Prostate gland (tissue), 2 donors: ENCODE measurements at regions not wholly inside any gene's neighbourhood (a gene's known extent, or its start where the extent isn't known, plus 50 kb on each side); places are given as distances from the start of the nearest gene placed in this dataset.

Source experiments
- DNase-seq: peaks from one replicate; pipeline ENCODE4 v3.0.0-alpha.2; 2019; ENCODE audit warnings: low spot score
- H3K27ac ChIP-seq, 2 donors: fragments of 200-600 bp; sonication (generic); 2 replicates each; pipeline ENCODE4 v1.5.1; 2017 to 2019
- H3K27me3 ChIP-seq: fragments of 200-600 bp; sonication (generic); replicated peaks from 2 replicates; pipeline ENCODE4 v1.5.1; 2019; ENCODE audit not compliant: insufficient read depth
- H3K36me3 ChIP-seq, 2 donors: fragments of 200-600 bp; sonication (generic); 1 replicate in 1 of 2; 2 replicates in 1 of 2; pipeline versions ENCODE4 v1.5.1 to v1.8.1; 2017 to 2019
- H3K4me1 ChIP-seq: fragments of 200-600 bp; sonication (generic); replicated peaks from 2 replicates; pipeline ENCODE4 v1.5.1; 2019
- H3K4me3 ChIP-seq, 2 donors: fragments of 200-600 bp; sonication (generic); 2 replicates each; pipeline ENCODE4 v1.5.1; 2017 to 2019
- H3K9me3 ChIP-seq: fragments of 200-600 bp; sonication (generic); 2 replicates; pipeline ENCODE4 v1.5.1; 2017
- POLR2A ChIP-seq: fragments of 450-650 bp; IDR thresholded peaks from one replicate; pipeline ENCODE4 v1.6.1; 2016; ENCODE audit warnings: antibody characterized with exemption, mild to moderate bottlenecking
- POLR2AphosphoS5 ChIP-seq: sonication (generic); formaldehyde crosslinking; IDR thresholded peaks from one replicate; pipeline ENCODE4 v1.6.1; 2017; ENCODE audit warnings: antibody characterized with exemption
- WGBS: methylation state at CpG from one replicate; pipeline ENCODE4 v1.1.5; 2018; 5-methylcytosine and 5-hydroxymethylcytosine counted together
- intact Hi-C: fragments of 100-400 bp; cut with DNase I; formaldehyde crosslinking; loops from one replicate; pipeline ENCODE4 v1.14.2; 2022
- TF ChIP-seq, protein P1 (sequence below), 4 experiments: fragments of 200-600 bp in 2 of 4; fragments of 450-650 bp in 2 of 4; sonication (generic) in 2 of 4; IDR thresholded peaks; 1 replicate in 3 of 4; 2 replicates in 1 of 4; pipeline ENCODE4 v1.5.1; 2016 to 2019; ENCODE audit warnings: antibody characterized with exemption in 4 of 4, mild to moderate bottlenecking in 2 of 4, moderate library complexity in 2 of 4

DNA sequence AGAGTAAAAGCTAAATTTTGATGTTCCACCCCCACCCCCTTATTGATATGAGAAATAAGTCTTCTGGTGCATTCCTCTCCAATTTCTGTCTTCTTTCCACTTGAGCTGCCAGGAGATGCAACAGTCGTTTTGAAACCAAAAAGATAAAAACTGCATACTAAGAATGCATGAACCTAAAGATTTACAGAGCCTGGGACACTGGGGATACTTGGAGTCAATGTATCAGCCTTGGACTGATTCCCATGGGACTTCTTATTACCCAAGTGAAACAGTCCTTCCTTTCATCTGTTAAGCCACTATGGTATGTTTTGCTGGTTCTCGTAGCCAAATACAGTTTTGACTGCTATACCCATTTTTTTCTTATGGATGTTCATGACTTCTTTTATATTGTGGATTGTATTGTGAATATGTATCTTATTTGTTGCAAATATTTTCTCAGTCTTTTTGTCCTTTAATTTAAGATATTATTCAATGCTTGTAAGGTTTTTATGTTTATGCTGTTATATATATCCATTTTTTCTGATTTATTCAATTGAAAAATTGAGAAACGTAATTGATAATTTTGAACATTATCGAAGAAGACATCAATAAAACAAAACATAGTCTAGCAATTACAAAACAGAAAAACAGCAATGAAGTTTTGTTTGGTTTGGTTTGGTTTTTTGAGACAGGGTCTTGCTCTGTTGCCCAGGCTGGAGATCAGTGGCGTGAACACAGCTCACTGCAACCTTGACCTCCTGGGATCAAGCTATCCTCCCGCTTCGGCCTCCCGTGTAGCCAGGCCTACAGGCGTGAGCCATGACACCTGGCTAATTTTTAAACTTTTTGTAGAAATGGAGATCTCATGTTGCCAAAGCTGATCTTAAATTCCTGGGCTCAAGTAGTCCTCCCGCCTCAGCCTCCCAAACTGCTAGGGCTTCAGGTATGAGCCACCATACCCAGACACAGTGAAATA, 85.4 kb upstream of the ETV6 start:
- no peak overlapping the region for H3K27ac ChIP-seq
- no peaks in the 10 kb centered on the region for H3K4me1 ChIP-seq
- TF ChIP-seq POLR2A (no peak), POLR2AphosphoS5 (no peak)
- TF ChIP-seq, protein P1, sequence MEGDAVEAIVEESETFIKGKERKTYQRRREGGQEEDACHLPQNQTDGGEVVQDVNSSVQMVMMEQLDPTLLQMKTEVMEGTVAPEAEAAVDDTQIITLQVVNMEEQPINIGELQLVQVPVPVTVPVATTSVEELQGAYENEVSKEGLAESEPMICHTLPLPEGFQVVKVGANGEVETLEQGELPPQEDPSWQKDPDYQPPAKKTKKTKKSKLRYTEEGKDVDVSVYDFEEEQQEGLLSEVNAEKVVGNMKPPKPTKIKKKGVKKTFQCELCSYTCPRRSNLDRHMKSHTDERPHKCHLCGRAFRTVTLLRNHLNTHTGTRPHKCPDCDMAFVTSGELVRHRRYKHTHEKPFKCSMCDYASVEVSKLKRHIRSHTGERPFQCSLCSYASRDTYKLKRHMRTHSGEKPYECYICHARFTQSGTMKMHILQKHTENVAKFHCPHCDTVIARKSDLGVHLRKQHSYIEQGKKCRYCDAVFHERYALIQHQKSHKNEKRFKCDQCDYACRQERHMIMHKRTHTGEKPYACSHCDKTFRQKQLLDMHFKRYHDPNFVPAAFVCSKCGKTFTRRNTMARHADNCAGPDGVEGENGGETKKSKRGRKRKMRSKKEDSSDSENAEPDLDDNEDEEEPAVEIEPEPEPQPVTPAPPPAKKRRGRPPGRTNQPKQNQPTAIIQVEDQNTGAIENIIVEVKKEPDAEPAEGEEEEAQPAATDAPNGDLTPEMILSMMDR (IDR thresholded peaks at IDR 0.05), result no peak
- no peak for DNase-seq
- H3K27me3 ChIP-seq, result no peaks in the 10 kb centered on the region
- 85% methylated on average over 10 of the region's 10 CpGs for WGBS
- no peak overlapping the region for H3K4me3 ChIP-seq
- H3K36me3 ChIP-seq, result no peaks in the 10 kb centered on the region
- intact Hi-C loops, result no loop called here
- no peaks in the 10 kb centered on the region for H3K9me3 ChIP-seq

DNA sequence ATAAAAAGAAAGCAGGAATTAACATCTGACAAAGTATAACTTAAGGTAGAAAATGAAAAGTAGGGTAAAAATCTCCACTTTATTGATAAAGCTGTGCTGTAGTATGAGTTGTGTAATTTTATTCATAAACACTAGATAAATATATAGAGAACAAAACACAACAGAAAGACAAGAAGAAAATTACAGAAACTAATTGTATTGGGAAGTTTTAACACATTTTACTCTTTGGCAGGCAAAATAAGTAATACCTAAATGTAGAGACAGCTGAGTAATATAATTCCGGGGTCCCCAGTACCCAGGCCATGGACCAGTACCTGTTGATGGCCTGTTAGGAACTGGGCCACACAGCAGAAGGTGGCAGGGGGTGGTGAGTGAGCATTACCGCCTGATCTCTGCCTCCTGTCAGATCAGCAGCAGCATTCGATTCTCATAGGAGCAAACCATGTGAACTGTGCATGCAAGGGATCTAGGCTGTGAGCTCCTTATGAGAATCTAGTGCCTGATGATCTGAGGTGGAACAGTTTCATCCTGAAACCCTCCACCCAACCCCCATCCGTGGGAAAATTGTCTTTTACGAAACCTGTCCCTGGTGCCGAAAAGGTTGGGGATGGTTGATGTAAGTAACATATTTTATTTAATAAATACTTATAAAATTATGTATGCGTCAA, 84.4 kb upstream of the ETV6 start:
- WGBS, result 93% methylated on average over 7 of the region's 7 CpGs
- H3K4me1 ChIP-seq, result no peaks in the 10 kb centered on the region

DNA sequence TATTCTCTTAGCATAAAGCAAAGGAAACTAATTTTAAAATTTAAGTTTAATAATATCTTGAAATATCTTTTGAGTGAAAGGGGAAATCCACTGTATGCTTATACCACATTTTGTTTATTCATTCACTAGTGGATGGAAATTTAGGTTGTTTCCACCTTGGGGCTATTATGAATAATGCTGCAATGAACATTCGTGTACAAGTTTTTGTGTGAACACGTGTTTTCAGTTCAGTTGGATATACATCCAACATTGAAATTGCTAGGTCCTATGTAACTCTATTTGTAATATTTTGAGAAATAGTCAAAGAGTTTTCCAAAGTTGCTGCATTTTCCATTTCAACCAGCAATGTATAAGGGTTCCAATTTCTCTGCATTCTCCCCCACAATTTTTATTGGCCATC, 83.7 kb upstream of the ETV6 start:
- intact Hi-C loops, result no loop called here
- Histone ChIP-seq H3K27me3 (no peaks in the 10 kb centered on the region), H3K27ac (no peak overlapping the region), H3K9me3 (no peaks in the 10 kb centered on the region), H3K36me3 (no peaks in the 10 kb centered on the region), H3K4me3 (no peak overlapping the region), H3K4me1 (no peaks in the 10 kb centered on the region)
- TF ChIP-seq POLR2AphosphoS5, result no peak
- TF ChIP-seq, protein P1 (IDR thresholded peaks at IDR 0.05), result no peak
- TF ChIP-seq POLR2A, result no peak
- 85% methylated on average over 2 of the region's 2 CpGs for WGBS
- no peak for DNase-seq

More for the DNA sequence above, 84.4 kb upstream of the ETV6 start:
- intact Hi-C loops, result no loop called here
- TF ChIP-seq POLR2AphosphoS5, result no peak
- TF ChIP-seq, protein P1 (IDR thresholded peaks at IDR 0.05), result no peak
- TF ChIP-seq POLR2A, result no peak
- no peak for DNase-seq
- H3K36me3 ChIP-seq, result no peaks in the 10 kb centered on the region
- H3K27me3 ChIP-seq, result no peaks in the 10 kb centered on the region
- H3K4me3 ChIP-seq, result no peak overlapping the region
- H3K27ac ChIP-seq, result no peak overlapping the region
- no peaks in the 10 kb centered on the region for H3K9me3 ChIP-seq

DNA sequence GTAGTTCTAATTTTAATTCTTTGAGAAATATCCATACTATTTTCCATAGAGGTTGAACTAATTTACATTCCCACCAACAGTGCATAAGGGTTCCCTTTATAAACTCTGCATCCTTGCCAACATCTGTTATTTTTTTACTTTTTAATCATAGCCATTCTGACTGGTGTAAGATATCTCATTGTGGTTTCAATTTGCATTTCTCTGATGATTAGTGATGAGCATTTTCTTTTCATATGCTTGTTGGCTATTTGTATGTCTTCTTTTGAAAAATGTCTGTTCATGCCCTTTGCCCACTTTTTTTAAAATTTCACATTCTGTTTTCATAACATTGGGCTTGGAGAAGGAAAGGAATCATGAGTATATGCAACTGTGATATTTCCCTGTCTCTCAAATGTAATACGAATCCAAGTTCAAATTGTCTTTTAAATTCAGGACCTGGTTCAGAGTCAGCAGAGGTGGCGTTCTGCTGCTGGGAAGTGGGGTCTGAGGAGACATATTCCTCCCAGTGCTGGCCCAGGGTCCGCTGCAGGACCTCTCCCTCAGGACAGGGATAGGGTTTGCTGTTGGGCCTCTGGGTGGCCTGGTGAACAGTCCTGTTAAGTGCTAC, 81.2 kb upstream of the ETV6 start:
- WGBS, result 87% methylated on average over 3 of the region's 3 CpGs
- no peak for DNase-seq
- Histone ChIP-seq H3K4me1 (no peaks in the 10 kb centered on the region), H3K36me3 (no peaks in the 10 kb centered on the region), H3K9me3 (no peaks in the 10 kb centered on the region), H3K27ac (no peak overlapping the region), H3K4me3 (no peak overlapping the region), H3K27me3 (no peaks in the 10 kb centered on the region)
- TF ChIP-seq, protein P1 (IDR thresholded peaks at IDR 0.05), result no peak
- TF ChIP-seq POLR2A (no peak), POLR2AphosphoS5 (no peak)
- intact Hi-C loops, result no loop called here
